ENCODE measurements at regions not wholly inside any gene's neighbourhood (a gene's known extent, or its start where the extent isn't known, plus 50 kb on each side); places are given as distances from the start of the nearest gene placed in this dataset.

GRCh38 chr3:1623896-1624295 lies 474.8 kb upstream of the CNTN4 start:
- H2AFZ ChIP-seq (ENCODE audit: low read depth, low read length): no peak overlapping the region
- H3K4me3 ChIP-seq (ENCODE audit: low read length): no peak overlapping the region
- H3K36me3 ChIP-seq (ENCODE audit: insufficient read depth, low read length): no peaks in the 10 kb centered on the region
- H3F3A ChIP-seq (ENCODE audit: insufficient read depth, low read length, poor library complexity, severe bottlenecking): no peaks in the 10 kb centered on the region
- H3K27me3 ChIP-seq (ENCODE audit: insufficient read depth, low read depth, low read length): no peaks in the 10 kb centered on the region
- H3K9ac ChIP-seq (ENCODE audit: low read length): no peak overlapping the region
- H3K79me2 ChIP-seq (replicated peaks; ENCODE audit: insufficient read depth, low read length): no peaks in the 10 kb centered on the region
- no peaks in the 10 kb centered on the region for H3K9me2 ChIP-seq (ENCODE audit: insufficient read depth, low read length)
- no peak overlapping the region for H3K4me2 ChIP-seq (ENCODE audit: low read length)
- H3K9me3 ChIP-seq (ENCODE audit: low read length): no peaks in the 10 kb centered on the region
- no peak overlapping the region for H3K27ac ChIP-seq (ENCODE audit: low read length)
- no peak for TF ChIP-seq EZH2 (IDR thresholded peaks at IDR 0.05; ENCODE audit: borderline replicate concordance, insufficient read depth, low read length, poor library complexity, severe bottlenecking)
- no peak for TF ChIP-seq TAF1 (IDR thresholded peaks at IDR 0.05; ENCODE audit: low read depth)
- no peak for TF ChIP-seq CTCF (IDR thresholded peaks at IDR 0.05; ENCODE audit: poor library complexity, severe bottlenecking)
- TF ChIP-seq POLR2AphosphoS5 (IDR thresholded peaks at IDR 0.05): no peak
- no peak for TF ChIP-seq MXI1 (conservative IDR thresholded peaks at IDR 0.05; ENCODE audit: poor library complexity, severe bottlenecking)
- TF ChIP-seq EP300 (conservative IDR thresholded peaks at IDR 0.05; ENCODE audit: poor library complexity, severe bottlenecking): no peak
- no peak for TF ChIP-seq REST (IDR thresholded peaks at IDR 0.05; ENCODE audit: borderline replicate concordance)
- no peak for TF ChIP-seq RAD21 (conservative IDR thresholded peaks at IDR 0.05)
- TF ChIP-seq SMC3 (conservative IDR thresholded peaks at IDR 0.05; ENCODE audit: poor library complexity): no peak
- no peaks in the 10 kb centered on the region for H4K20me1 ChIP-seq (ENCODE audit: insufficient read depth)

GRCh38 chr3:1632128-1632527 lies 466.5 kb upstream of the CNTN4 start:
- Histone ChIP-seq H3K9me2 (ENCODE audit: insufficient read depth, low read length) (no peaks in the 10 kb centered on the region), H4K20me1 (ENCODE audit: insufficient read depth) (no peaks in the 10 kb centered on the region), H3F3A (ENCODE audit: insufficient read depth, low read length, poor library complexity, severe bottlenecking) (no peaks in the 10 kb centered on the region), H3K27ac (ENCODE audit: low read length) (no peak overlapping the region), H3K36me3 (ENCODE audit: insufficient read depth, low read length) (no peaks in the 10 kb centered on the region), H2AFZ (ENCODE audit: low read depth, low read length) (no peak overlapping the region), H3K27me3 (ENCODE audit: insufficient read depth, low read depth, low read length) (no peaks in the 10 kb centered on the region), H3K9ac (ENCODE audit: low read length) (no peak overlapping the region), H3K4me2 (ENCODE audit: low read length) (no peak overlapping the region), H3K4me3 (ENCODE audit: low read length) (no peak overlapping the region), H3K9me3 (ENCODE audit: low read length) (no peaks in the 10 kb centered on the region), H3K79me2 (replicated peaks; ENCODE audit: insufficient read depth, low read length) (no peaks in the 10 kb centered on the region)
- TF ChIP-seq RAD21 (conservative IDR thresholded peaks at IDR 0.05) (no peak), POLR2AphosphoS5 (IDR thresholded peaks at IDR 0.05) (no peak), EZH2 (IDR thresholded peaks at IDR 0.05; ENCODE audit: borderline replicate concordance, insufficient read depth, low read length, poor library complexity, severe bottlenecking) (no peak), EP300 (conservative IDR thresholded peaks at IDR 0.05; ENCODE audit: poor library complexity, severe bottlenecking) (no peak), CTCF (IDR thresholded peaks at IDR 0.05; ENCODE audit: poor library complexity, severe bottlenecking) (no peak)
